GM18870 (cell line): ENCODE measurements at regions not wholly inside any gene's neighbourhood (a gene's known extent, or its start where the extent isn't known, plus 50 kb on each side); places are given as distances from the start of the nearest gene placed in this dataset.

Experiments
- ATAC-seq: cut with Tn5 transposase; IDR thresholded peaks from one replicate; pipeline ENCODE4 v1.9.1; 2021; ENCODE audit warnings: moderate library complexity; ENCODE audit not compliant: unreplicated experiment

DNA sequence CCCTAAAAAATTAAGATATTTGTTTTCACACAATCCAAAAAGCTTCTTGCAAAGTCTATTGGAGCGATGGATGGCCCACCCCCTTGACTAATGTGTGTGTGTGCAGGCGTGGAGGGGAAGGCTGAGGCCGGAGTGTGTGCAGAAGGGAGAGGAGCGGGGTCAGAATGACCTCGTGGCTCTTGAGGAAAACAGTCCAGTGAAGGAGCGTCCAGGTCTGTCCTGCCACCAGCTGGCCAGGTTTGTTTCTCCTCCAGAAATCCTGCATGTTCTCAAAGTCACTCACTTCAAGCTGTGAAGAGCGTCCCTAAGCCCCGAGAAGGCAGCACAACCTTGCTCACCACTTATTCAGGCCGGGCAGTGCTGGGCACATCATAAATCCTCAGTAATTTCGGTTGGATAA is 69.5 kb upstream of the SSX2IP start:
- ATAC-seq: no peak

DNA sequence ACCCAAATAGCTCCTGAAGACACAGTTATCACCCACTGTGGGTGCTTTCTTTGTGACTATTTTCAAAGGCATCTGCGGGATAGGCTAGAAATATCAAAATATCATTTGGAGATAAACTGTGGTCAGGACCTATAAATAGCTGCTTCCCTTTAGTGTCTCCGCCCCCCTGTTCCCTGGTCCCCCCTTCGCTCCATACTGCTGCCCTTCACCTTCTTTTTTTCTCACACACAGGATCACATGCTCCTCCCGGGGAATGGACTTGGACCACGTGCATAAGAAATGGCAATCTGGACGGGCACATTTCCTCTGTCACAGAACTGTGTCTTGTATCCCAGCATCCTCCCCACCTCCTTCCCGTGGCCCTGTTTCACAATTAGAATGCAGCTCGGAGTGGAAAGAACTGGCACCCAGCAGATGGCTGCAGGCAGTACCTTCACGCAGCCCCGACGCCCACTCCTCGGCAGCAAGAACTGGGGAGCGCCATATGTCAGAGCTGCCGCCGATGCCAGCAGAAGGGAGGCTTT is 68.8 kb upstream of the SSX2IP start:
- ATAC-seq: no peak

DNA sequence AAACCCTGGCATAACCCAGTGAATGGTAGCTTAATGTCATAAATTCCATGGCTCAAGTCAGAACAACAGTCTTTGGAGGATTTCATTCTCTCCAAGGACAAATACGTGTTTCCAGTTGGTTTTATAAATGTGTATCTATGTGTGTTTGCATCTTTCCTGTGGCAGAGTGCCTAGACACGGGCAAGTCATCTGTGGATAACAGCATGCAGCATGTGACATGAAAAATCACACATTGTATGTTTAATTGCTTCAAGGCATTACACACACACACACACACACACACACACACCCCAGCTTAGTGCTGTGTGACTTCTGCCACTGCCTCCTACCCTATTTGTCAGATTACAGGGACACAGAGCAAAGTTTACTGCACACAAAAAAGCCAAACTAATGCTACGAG is 68.2 kb upstream of the SSX2IP start:
- no peak for ATAC-seq

GRCh38 chr1:84757301-84757700 is 67.0 kb upstream of the SSX2IP start:
- no peak for ATAC-seq

DNA sequence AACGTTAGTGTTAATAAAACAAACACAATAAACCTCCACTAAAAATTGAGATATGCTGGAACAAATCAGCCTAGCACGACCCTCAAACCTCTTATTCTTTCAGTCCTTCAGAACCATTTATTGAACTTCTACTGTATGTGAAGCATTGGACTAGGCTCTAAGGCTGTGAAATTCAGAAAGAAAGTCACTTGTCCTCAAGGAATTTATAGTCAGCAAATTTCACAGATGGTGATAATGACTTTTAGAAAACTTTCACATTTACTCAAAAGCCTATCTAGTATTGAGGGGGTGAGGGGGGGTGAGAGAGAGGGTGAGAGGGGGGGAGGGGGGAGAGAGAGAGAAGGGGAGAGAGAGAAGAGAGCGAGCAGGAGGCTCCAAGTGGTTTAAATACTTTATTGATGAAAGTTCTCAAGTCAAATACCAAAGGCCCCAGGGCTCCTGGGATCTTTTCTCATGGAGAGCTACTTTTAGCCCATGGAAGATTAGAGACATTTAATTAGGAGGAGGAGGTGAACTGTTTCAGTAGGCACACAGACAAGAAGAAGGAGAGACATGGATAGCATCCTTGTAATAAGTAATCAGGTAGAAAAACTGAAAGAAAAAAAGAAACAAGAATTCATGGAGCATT is 66.3 kb upstream of the SSX2IP start:
- no peak for ATAC-seq

GRCh38 chr1:84756001-84756400 is 65.7 kb upstream of the SSX2IP start:
- no peak for ATAC-seq

- ATAC-seq: no peak
These were observed 65.0 kb upstream of the SSX2IP start for GRCh38 chr1:84755216-84755615.

DNA sequence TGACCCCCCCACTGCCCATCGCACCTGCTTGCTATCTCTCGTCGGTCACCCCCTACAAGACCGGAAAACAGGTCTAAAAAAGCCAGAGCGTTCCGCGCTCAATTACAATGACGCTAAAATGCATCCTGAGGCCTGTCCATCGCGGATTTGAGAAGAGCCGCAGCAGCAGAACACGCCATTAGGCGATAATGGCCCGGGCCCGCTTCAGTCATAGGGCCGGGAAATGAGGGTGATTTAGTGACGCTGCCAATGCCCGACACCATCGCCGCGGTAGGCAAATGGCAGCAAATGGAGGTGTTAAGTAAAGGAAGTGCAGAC is 64.1 kb upstream of the SSX2IP start:
- ATAC-seq: no peak

DNA sequence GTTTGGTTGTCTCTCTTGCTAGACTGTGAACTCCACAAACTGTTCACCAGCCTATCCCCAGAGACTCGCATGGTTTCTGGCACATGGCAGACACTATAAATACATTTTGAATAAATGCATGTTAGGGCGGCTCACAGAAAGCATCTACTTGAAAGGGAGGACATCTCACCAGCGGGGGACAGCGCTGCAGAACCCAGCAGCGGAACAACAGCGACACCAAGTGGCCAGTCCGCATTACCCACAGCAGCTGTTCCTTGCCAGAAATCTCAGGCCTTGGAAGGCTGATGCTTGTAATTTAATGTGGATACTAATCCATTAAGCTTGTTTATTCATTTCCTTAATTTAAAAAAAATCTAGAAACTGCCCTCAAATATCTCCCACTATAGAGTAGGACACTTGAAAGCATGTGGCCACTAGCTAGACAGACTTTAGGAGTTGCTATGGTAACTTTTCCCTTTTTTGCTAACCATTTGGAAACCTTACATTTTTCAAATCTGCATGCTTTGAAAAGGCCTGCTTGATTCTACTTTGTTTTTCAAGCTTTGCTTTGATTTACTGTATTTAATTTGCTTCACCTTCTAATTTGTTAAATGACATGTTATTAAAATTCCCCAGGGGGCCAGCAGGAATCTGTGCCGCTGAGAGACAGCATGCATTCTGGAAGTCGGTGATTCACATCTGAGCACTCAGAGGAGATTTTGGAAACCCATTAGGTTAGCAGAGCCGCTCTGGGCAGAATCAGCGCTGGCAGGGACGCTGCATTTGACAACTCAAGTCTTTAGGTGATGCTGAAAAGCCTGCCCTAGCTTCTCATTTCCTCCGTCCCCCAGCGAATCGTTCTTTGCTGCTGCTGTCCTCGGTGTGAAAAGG is 63.5 kb upstream of the SSX2IP start:
- ATAC-seq: no peak

DNA sequence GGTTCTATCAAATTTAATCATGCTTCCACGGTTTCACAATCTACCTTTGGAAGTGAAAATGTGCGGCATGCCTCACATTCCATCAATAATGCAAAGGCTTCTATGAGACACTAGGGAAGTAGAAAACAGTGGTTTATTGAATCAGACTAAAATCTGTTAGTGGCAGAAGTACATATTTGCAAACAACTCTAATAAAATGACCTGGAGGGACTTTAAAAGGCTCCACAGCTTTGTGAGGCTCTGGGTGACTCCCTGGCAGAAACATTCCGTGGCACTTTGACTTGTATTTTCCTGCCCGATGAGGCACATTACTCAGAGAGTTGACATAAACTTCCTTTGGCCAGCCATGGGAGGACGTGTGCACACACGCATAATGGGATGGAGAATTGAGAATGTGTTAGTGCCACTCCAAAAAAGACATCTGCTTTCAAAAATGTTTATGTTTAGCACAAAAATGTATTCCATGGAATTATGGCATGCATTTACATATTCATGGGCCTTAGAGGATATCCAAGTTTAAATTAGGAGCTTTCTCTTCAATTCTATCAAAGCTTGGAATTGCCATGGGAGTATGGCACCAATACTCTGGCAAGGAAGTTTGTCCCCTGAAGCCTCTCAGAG is 60.0 kb upstream of the SSX2IP start:
- no peak for ATAC-seq

- ATAC-seq: no peak
These were observed 59.2 kb upstream of the SSX2IP start for GRCh38 chr1:84749427-84749826.

GRCh38 chr1:84748364-84748763 is 58.1 kb upstream of the SSX2IP start:
- no peak for ATAC-seq

GRCh38 chr1:84745857-84746256 is 55.6 kb upstream of the SSX2IP start:
- no peak for ATAC-seq

- no peak for ATAC-seq
These were observed 53.6 kb upstream of the SSX2IP start for GRCh38 chr1:84743896-84744295.

GRCh38 chr1:84742653-84743052 is 52.4 kb upstream of the SSX2IP start:
- ATAC-seq: peak; percentile 97

DNA sequence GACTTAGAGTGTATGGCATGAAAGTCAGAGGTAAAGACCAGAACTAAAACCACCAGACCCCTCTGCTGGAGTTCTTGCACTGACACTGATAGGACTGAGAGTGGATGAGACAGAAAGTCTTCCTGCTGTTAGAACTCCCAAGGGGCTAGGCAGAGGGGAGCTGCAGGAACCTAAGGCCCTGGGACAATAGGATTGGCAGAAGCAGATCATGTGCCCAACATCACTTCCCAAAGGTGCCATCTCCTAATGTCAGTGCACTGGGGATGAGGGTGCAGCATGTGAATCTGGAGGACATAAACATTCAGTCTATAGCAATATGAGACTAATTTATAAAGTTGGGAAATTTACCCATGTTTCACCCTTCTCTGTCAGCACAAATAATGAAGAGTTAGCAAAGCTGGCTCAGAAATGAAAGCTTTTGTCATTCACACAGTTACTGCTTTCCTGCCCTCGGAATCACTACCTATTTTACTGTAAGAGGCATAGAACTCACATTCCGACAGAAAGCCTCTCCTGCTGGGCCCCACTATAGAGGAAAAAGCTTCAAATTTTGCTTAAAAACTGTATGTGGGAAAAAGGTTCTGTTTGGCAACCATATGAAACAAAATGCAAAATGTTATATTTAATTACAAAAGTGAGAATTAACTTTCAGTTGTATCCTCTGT is 49.9 kb upstream of the SSX2IP start:
- no peak for ATAC-seq
